Testis (tissue), 2 donors: ENCODE measurements at regions not wholly inside any gene's neighbourhood (a gene's known extent, or its start where the extent isn't known, plus 50 kb on each side); places are given as distances from the start of the nearest gene placed in this dataset.

Source experiments
- POLR2A ChIP-seq: fragments of 450-650 bp; IDR thresholded peaks from one replicate; pipeline ENCODE4 v1.6.1; 2017; ENCODE audit warnings: antibody characterized with exemption, mild to moderate bottlenecking, moderate library complexity
- TF ChIP-seq, protein P1 (sequence below), 3 experiments: fragments of 450-650 bp in 2 of 3; fragments of 200-600 bp in 1 of 3; sonication (generic) in 1 of 3; IDR thresholded peaks; one replicate each; pipeline ENCODE4 v1.5.1; 2016 to 2019; ENCODE audit warnings: antibody characterized with exemption in 3 of 3, mild to moderate bottlenecking in 2 of 3, moderate library complexity in 1 of 3

DNA sequence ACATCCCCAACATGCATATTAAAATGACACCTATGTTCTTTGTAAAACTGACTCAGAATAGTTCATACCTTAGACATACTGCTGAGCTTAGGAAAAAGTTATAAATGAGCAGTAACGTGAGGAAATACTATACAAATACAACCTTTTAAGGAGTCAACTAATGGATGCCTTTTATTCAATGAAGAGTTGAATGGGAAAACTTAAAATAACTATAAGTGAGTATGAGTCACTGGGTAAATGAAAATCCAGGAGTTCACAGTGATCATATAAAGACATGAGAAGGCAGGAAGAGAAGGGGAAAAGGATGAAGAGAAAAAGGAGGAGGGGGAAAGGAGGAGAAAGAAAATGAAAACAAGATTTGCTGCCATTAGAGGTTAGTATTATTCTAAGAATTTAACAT, 157.8 kb upstream of the PCDH15 start:
- no peak for TF ChIP-seq POLR2A
- TF ChIP-seq, protein P1, sequence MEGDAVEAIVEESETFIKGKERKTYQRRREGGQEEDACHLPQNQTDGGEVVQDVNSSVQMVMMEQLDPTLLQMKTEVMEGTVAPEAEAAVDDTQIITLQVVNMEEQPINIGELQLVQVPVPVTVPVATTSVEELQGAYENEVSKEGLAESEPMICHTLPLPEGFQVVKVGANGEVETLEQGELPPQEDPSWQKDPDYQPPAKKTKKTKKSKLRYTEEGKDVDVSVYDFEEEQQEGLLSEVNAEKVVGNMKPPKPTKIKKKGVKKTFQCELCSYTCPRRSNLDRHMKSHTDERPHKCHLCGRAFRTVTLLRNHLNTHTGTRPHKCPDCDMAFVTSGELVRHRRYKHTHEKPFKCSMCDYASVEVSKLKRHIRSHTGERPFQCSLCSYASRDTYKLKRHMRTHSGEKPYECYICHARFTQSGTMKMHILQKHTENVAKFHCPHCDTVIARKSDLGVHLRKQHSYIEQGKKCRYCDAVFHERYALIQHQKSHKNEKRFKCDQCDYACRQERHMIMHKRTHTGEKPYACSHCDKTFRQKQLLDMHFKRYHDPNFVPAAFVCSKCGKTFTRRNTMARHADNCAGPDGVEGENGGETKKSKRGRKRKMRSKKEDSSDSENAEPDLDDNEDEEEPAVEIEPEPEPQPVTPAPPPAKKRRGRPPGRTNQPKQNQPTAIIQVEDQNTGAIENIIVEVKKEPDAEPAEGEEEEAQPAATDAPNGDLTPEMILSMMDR (IDR thresholded peaks at IDR 0.05) = no peak
